Coronary artery (tissue), 2 donors: ENCODE measurements at regions not wholly inside any gene's neighbourhood (a gene's known extent, or its start where the extent isn't known, plus 50 kb on each side); places are given as distances from the start of the nearest gene placed in this dataset.

Experiments
- DNase-seq: peaks from one replicate; pipeline ENCODE4 v3.0.0-alpha.2; 2017; ENCODE audit warnings: low spot score
- H3K27ac ChIP-seq, 2 donors: fragments of 200-600 bp; sonication (generic); one replicate each; pipeline ENCODE4 v1.5.1; 2016 to 2019
- H3K4me3 ChIP-seq: fragments of 200-600 bp; sonication (generic); 2 replicates; pipeline ENCODE4 v1.5.1; 2016; ENCODE audit warnings: mild to moderate bottlenecking, moderate library complexity
- TF ChIP-seq, protein P1 (sequence below): fragments of 200-600 bp; sonication (generic); IDR thresholded peaks from one replicate; pipeline ENCODE4 v1.5.1; 2019; ENCODE audit warnings: antibody characterized with exemption

DNA sequence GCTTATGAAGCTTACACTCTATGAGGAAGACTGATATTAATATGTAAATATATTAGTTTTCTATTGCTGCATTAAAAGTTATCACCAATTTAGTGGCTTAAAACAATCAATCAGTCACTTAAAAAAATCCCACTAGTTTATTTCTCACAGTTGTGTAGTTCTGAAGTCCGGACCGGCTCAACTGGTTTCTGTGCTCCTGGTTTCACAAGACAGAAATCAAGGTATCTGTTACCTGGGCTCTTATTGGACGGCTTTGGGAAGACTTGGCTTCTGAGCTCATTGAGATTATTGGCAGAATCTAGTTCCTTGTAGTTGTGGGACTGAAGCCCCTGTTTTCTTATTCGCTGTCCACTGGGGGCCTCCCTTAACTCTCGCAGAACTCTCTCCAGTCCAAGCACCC, 343.0 kb downstream of the RAB38 start:
- Histone ChIP-seq H3K4me3 (no peak overlapping the region), H3K27ac (no peak overlapping the region)
- TF ChIP-seq, protein P1, sequence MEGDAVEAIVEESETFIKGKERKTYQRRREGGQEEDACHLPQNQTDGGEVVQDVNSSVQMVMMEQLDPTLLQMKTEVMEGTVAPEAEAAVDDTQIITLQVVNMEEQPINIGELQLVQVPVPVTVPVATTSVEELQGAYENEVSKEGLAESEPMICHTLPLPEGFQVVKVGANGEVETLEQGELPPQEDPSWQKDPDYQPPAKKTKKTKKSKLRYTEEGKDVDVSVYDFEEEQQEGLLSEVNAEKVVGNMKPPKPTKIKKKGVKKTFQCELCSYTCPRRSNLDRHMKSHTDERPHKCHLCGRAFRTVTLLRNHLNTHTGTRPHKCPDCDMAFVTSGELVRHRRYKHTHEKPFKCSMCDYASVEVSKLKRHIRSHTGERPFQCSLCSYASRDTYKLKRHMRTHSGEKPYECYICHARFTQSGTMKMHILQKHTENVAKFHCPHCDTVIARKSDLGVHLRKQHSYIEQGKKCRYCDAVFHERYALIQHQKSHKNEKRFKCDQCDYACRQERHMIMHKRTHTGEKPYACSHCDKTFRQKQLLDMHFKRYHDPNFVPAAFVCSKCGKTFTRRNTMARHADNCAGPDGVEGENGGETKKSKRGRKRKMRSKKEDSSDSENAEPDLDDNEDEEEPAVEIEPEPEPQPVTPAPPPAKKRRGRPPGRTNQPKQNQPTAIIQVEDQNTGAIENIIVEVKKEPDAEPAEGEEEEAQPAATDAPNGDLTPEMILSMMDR, result no peak
- no peak for DNase-seq

DNA sequence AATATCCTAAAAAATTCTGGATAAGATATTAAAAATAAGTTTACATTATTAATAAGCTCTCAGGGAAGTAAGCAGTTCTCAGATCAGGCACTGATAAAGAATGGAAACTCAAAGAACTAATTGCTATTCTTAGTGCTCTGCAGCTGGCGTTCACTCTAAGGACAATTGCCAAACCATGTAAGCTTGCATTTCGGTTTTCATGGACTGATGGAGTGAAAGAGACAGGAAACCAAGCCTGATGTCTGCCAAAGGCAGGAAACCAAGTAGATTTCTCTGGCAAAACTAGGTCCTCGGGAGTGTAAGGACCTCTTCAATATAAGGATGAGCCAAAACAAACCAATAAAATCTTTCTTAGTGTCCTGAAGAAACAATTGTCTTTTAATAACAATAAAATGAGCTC, 355.2 kb downstream of the RAB38 start:
- DNase-seq, result no peak
- no peak overlapping the region for H3K4me3 ChIP-seq
- TF ChIP-seq, protein P1, result no peak
- no peak overlapping the region for H3K27ac ChIP-seq

DNA sequence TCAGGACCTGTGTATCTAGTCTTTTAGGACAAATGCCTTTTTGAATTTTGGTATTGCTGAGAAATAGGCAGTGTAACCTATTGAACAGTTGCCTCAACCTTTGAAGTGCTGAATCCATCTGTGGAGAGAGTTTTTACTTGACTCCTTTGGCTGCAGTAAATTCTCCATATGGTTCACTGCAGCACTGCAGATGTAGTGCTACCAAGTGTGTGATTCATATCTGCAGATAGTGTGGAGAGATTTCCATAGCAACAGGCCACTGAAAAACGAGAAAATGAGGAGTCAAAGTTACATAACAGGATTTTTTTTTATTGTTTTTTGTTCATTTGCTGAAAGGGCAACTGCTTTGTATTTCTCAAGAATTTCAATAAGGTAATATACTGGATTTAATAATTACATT, 356.1 kb downstream of the RAB38 start:
- Histone ChIP-seq H3K27ac (no peak overlapping the region), H3K4me3 (no peak overlapping the region)
- DNase-seq, result no peak
- TF ChIP-seq, protein P1, result no peak

DNA sequence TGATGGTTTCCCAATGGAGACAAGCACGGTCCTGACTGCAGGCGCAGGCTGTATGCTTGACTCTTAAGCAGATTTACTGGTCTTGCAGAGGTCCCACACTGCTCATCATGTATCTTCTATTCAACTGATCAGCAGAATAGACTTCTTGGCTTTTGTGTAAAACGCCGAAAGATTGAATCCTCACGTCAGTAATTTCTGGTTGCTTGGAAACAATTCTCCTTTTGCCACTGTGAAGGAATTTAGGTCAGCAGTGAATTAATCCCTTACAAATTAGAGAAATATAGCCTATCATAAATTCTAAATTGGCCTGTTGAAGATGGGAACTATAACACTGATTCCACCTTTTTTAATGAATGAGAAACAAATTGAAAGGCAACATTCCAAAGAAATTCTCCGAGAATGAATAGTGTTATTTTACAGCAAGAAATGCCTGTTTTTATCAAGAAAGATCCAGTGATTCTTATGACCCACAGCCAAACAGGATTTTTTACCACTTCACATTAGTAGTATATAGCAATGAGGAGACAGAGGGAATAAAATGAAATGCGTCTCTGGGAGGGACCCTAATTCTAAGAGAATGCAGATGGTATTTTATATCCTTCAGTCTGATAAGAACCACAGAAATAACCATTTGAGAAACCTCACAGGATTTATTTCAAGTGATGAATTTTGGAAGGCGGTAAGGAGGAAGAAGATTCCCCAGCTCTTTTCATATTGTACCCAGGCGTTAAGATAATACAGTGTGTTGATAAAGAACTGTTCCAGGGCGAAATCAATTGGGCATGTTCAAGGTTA, 362.5 kb downstream of the RAB38 start:
- Histone ChIP-seq H3K27ac (no peak overlapping the region), H3K4me3 (no peak overlapping the region)
- TF ChIP-seq, protein P1, result no peak
- DNase-seq, result no peak

DNA sequence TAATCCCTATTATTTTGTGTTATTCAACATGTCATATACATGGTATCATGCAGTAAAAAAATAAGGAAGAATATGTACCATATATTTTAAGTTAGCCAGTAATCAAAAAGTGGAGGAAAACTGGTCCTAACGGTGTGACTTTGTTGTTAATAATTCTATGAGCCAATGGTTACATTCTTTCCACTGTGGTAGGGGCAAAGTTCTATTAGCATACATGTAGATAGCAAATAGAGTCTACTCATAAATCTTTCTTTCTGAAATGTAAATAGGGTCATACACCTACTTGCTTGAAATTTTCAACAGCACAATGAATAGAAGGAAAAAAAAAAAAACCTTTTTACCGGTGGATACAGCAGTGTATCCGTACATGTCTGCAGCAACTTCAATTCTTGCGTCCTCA, 364.8 kb downstream of the RAB38 start:
- TF ChIP-seq, protein P1, result no peak
- Histone ChIP-seq H3K4me3 (no peak overlapping the region), H3K27ac (no peak overlapping the region)
- no peak for DNase-seq

DNA sequence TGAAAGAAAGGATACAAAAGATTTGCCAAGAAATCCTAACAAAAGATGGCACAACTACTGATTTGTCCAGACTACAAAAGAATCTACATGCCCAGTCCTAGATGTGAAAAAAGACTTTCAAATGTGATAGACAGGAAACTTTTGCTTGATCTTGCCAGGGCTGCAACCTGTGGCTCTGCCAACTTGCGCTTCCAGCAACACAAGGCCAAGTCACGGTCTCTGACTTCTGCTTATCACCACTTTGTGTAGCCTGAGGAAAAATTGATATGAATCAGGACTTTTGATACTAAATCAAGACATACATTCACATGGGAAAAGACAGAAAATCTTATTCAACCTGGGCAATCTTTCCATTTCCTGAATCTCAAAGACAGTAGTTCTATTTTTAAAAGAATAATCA, 366.0 kb downstream of the RAB38 start:
- no peak overlapping the region for H3K4me3 ChIP-seq
- DNase-seq, result no peak

DNA sequence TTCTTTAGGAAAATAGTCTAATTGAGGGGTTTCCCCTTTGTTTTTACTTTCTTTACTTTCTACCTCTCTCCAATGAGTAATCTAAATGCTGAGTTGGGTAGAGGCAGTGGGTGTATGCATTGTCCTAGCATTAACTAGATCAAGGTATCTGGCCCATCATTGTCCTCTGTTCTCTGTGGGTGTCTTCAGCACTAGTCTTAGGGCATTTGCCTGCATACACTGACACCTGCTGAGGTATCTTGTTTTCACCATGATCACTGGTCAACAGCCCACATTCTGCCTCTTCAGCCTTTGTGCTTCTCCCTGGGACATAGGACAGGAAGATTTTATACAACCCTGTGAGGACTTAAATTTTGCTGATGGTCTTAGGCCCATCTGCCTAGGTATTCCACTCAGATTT, 371.1 kb downstream of the RAB38 start:
- Histone ChIP-seq H3K4me3 (no peak overlapping the region), H3K27ac (no peak overlapping the region)
- DNase-seq, result no peak
- TF ChIP-seq, protein P1, result no peak

More for the DNA sequence above, 366.0 kb downstream of the RAB38 start:
- TF ChIP-seq, protein P1, result no peak
- H3K27ac ChIP-seq, result no peak overlapping the region
